ENCODE measurements at regions not wholly inside any gene's neighbourhood (a gene's known extent, or its start where the extent isn't known, plus 50 kb on each side); places are given as distances from the start of the nearest gene placed in this dataset.

- H3K4me2 ChIP-seq (ENCODE audit: control insufficient read depth, extremely low read depth, insufficient read depth, low read depth, low read length) = no peak overlapping the region
- H3K4me1 ChIP-seq (ENCODE audit: control insufficient read depth, extremely low read depth, insufficient read depth, low read length) = no peaks in the 10 kb centered on the region
- no peaks in the 10 kb centered on the region for H3K36me3 ChIP-seq (ENCODE audit: control insufficient read depth in 2 of 2, extremely low read depth in 1 of 2, insufficient read depth in 2 of 2, low read length in 2 of 2)
- dilution Hi-C loops (cut with MboI; ENCODE audit: extremely low pct_ligation_motif_present, low sequenced_read_pairs) = no loop called here
- H3K4me3 ChIP-seq (ENCODE audit: control insufficient read depth in 2 of 3, extremely low read depth in 1 of 3, insufficient read depth in 2 of 3, low read depth in 1 of 3, low read length in 3 of 3) = no peak overlapping the region
- H3K27me3 ChIP-seq (ENCODE audit: control insufficient read depth, extremely low read depth, insufficient read depth, low read length) = no peaks in the 10 kb centered on the region
- no peak for DNase-seq (ENCODE audit: low read depth, low spot score)
- H3K9me3 ChIP-seq (ENCODE audit: control insufficient read depth, low read depth, low read length) = peaks cover 5% of the 10 kb centered on the region
- no peaks in the 10 kb centered on the region for H3K79me2 ChIP-seq (ENCODE audit: control insufficient read depth, insufficient read depth, low read length)
- no peak for TF ChIP-seq CTCF (optimal IDR thresholded peaks at IDR 0.05 in 1 of 3, IDR thresholded peaks at IDR 0.05 in 1 of 3, conservative IDR thresholded peaks at IDR 0.05 in 1 of 3; ENCODE audit: extremely low read depth in 1 of 3, insufficient read depth in 2 of 3, low read length in 3 of 3)
- TF ChIP-seq EZH2 (IDR thresholded peaks at IDR 0.05; ENCODE audit: low read length) = no peak
- no peak overlapping the region for H3K9ac ChIP-seq (ENCODE audit: control insufficient read depth, extremely low read depth, insufficient read depth, low read length)
- H3K27ac ChIP-seq (ENCODE audit: control insufficient read depth, insufficient read depth, low read length) = no peak overlapping the region
- H4K20me1 ChIP-seq (ENCODE audit: control insufficient read depth, extremely low read depth, insufficient read depth, low read length) = no peaks in the 10 kb centered on the region
- H2AFZ ChIP-seq (ENCODE audit: control insufficient read depth, low read length) = no peak overlapping the region
- no peaks in the 10 kb centered on the region for H3K9me1 ChIP-seq (ENCODE audit: control insufficient read depth, extremely low read depth, insufficient read depth, low read length)
- FAIRE-seq = no peak
Observed at GRCh38 chr6:167665698-167666330, 160.9 kb upstream of the AFDN start.

- TF ChIP-seq CTCF (optimal IDR thresholded peaks at IDR 0.05 in 1 of 3, IDR thresholded peaks at IDR 0.05 in 1 of 3, conservative IDR thresholded peaks at IDR 0.05 in 1 of 3; ENCODE audit: extremely low read depth in 1 of 3, insufficient read depth in 2 of 3, low read length in 3 of 3) (no peak), EZH2 (IDR thresholded peaks at IDR 0.05; ENCODE audit: low read length) (no peak)
- DNase-seq (ENCODE audit: low read depth, low spot score) (no peak), FAIRE-seq (no peak)
- Histone ChIP-seq H3K27ac (ENCODE audit: control insufficient read depth, insufficient read depth, low read length) (no peak overlapping the region), H3K9me3 (ENCODE audit: control insufficient read depth, low read depth, low read length) (peaks cover 6% of the 10 kb centered on the region), H3K4me3 (ENCODE audit: control insufficient read depth in 2 of 3, extremely low read depth in 1 of 3, insufficient read depth in 2 of 3, low read depth in 1 of 3, low read length in 3 of 3) (no peak overlapping the region), H2AFZ (ENCODE audit: control insufficient read depth, low read length) (no peak overlapping the region), H3K9me1 (ENCODE audit: control insufficient read depth, extremely low read depth, insufficient read depth, low read length) (no peaks in the 10 kb centered on the region), H3K9ac (ENCODE audit: control insufficient read depth, extremely low read depth, insufficient read depth, low read length) (no peak overlapping the region), H3K4me1 (ENCODE audit: control insufficient read depth, extremely low read depth, insufficient read depth, low read length) (no peaks in the 10 kb centered on the region), H3K79me2 (ENCODE audit: control insufficient read depth, insufficient read depth, low read length) (no peaks in the 10 kb centered on the region), H4K20me1 (ENCODE audit: control insufficient read depth, extremely low read depth, insufficient read depth, low read length) (no peaks in the 10 kb centered on the region), H3K4me2 (ENCODE audit: control insufficient read depth, extremely low read depth, insufficient read depth, low read depth, low read length) (no peak overlapping the region), H3K36me3 (ENCODE audit: control insufficient read depth in 2 of 2, extremely low read depth in 1 of 2, insufficient read depth in 2 of 2, low read length in 2 of 2) (no peaks in the 10 kb centered on the region), H3K27me3 (ENCODE audit: control insufficient read depth, extremely low read depth, insufficient read depth, low read length) (no peaks in the 10 kb centered on the region)
- dilution Hi-C loops (cut with MboI; ENCODE audit: extremely low pct_ligation_motif_present, low sequenced_read_pairs) = no loop called here
Observed at GRCh38 chr6:167666571-167667203, 160.0 kb upstream of the AFDN start.

All from keratinocyte (primary cell).